KOPT-K1 (cell line): ENCODE measurements at regions not wholly inside any gene's neighbourhood (a gene's known extent, or its start where the extent isn't known, plus 50 kb on each side); places are given as distances from the start of the nearest gene placed in this dataset.

Experiments used
- H3K27ac ChIP-seq: fragments of 200-600 bp; sonication (generic); 2 replicates; pipeline ENCODE4 v1.5.1; 2016; ENCODE audit warnings: antibody characterized with exemption, mild to moderate bottlenecking, low read depth, low read length; ENCODE audit not compliant: poor library complexity, severe bottlenecking
- H3K36me3 ChIP-seq: fragments of 200-600 bp; sonication (generic); 2 replicates; pipeline ENCODE4 v1.5.1; 2017; ENCODE audit warnings: antibody characterized with exemption, mild to moderate bottlenecking, low read length, moderate library complexity; ENCODE audit not compliant: insufficient read depth
- H3K9me3 ChIP-seq: fragments of 200-600 bp; sonication (generic); 2 replicates; pipeline ENCODE4 v1.5.1; 2017; ENCODE audit warnings: antibody characterized with exemption, low read length, mild to moderate bottlenecking; ENCODE audit not compliant: insufficient read depth, poor library complexity, severe bottlenecking

DNA sequence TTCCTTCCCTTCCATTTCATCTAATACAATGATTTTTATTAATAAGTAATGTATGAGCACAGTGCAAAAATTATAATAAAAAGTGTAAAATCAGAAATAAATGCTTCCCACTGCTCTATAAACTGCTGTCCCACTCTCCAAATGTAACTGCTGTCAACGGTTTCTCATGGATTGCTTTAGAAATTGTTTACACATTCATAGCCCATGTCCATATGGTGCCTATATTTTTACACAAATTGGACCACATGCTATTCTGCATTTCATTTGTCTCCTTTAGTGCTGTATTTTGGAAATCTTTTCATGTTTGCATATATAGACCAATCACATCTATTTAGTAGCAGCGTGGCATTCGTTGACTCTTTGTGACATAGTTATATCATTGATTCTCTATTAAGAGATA, 164.7 kb upstream of the SLCO3A1 start:
- Histone ChIP-seq H3K27ac (no peak overlapping the region), H3K36me3 (no peaks in the 10 kb centered on the region), H3K9me3 (no peaks in the 10 kb centered on the region)

GRCh38 chr15:91689377-91689776, 164.1 kb upstream of the SLCO3A1 start:
- no peaks in the 10 kb centered on the region for H3K9me3 ChIP-seq
- H3K27ac ChIP-seq: no peak overlapping the region
- H3K36me3 ChIP-seq: no peaks in the 10 kb centered on the region

DNA sequence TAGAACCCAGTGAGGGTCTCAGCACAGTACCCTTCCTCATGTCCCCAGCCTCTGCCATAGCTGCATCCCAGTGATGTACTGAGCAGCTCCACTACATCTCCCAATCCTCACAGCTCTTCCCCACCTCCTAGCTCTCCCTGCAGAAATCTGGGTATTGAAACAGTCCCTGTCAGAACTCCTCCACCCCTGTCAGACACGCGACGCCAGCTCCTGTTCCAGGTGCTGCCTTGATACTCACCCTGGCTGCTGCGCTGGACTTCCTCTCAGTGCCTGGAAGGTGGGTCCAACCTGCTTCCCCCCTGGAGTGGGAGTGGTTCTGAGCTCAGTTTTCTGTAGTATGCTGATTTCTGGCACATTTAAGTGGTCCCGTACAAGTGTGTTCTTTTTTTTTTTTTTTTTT, 160.9 kb upstream of the SLCO3A1 start:
- Histone ChIP-seq H3K9me3 (no peaks in the 10 kb centered on the region), H3K36me3 (no peaks in the 10 kb centered on the region), H3K27ac (no peak overlapping the region)

- H3K9me3 ChIP-seq: no peaks in the 10 kb centered on the region
- no peaks in the 10 kb centered on the region for H3K36me3 ChIP-seq
- H3K27ac ChIP-seq: no peak overlapping the region
These were observed 159.2 kb upstream of the SLCO3A1 start for GRCh38 chr15:91694131-91694830.

DNA sequence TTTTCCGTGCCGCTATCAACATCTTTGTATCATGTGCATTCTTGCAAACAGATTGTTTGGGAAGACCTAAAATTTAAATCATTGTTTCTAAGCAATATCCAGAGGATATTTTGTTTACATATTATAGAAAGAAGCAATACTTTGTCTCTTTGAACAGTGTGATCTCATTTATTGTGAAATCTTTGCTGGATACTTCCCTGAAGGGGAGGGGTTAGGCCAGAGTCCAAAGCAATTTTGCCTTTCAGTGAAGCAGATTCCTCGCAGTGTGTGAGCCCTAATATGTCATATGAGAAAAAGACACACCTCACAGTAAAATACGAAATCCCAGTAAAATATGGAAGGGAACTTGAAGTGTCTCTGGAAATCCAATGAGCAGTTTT, 158.7 kb upstream of the SLCO3A1 start:
- H3K9me3 ChIP-seq: no peaks in the 10 kb centered on the region
- no peak overlapping the region for H3K27ac ChIP-seq
- H3K36me3 ChIP-seq: no peaks in the 10 kb centered on the region

DNA sequence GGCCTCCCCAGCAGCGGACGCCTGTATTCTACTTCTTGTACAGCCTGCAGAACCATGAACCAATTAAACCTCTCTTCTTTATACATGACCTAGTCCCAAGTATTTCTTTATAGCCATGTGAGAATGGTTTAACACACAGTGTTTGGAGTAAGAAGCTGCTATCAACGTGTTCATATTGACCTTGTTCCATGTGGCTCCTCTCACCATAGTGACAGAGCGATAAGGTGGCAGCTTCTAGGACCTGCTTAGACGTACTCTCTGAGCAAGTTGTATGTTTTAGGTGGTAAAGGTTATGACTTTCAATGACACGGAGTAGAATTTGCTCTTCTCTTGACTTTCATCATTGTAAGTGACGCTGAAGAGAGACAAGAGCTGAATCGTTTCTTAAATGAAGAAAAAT, 157.7 kb upstream of the SLCO3A1 start:
- no peaks in the 10 kb centered on the region for H3K36me3 ChIP-seq
- H3K27ac ChIP-seq: no peak overlapping the region
- H3K9me3 ChIP-seq: no peaks in the 10 kb centered on the region

DNA sequence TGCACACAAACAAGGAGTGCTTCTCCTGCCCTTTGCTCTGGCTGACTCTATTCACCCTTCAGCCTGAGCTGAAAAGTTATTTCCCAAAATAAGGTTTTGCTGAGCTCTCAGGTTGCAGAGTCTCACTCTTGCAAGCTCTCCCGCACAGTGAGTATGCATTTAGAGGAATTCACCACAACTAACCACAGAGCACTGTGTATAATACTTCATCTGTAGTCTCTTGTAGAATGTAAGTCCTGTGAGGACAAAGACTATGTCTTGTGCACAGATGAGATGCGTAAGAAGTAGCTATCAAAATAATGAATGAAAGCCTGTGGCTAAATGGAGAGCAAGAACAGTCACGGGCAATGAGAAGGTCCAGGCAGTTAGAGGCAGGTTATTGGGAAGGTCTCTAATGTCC, 156.5 kb upstream of the SLCO3A1 start:
- H3K36me3 ChIP-seq: no peaks in the 10 kb centered on the region
- H3K27ac ChIP-seq: no peak overlapping the region
- no peaks in the 10 kb centered on the region for H3K9me3 ChIP-seq

GRCh38 chr15:91698241-91698640, 155.3 kb upstream of the SLCO3A1 start:
- Histone ChIP-seq H3K36me3 (no peaks in the 10 kb centered on the region), H3K9me3 (no peaks in the 10 kb centered on the region), H3K27ac (no peak overlapping the region)

DNA sequence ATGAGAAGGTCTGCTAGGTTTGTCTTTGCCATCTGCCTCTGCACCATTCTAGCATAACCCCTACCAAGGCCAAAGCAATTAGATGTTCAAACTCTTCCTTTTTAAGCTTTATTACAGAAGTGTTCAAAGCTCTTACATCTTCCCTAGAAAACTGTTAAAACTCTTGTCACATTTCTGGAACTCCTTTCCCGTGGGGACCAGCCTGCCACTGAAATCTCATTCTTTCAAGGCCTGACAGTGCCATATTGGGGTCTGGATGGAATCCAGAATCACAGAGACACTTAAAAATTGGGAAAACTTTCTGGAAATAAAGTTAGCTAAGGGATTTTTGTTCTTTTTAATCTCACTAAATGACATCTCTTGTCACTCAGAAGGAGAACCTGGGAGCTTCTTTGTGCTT, 153.8 kb upstream of the SLCO3A1 start:
- H3K36me3 ChIP-seq: no peaks in the 10 kb centered on the region
- H3K9me3 ChIP-seq: no peaks in the 10 kb centered on the region
- H3K27ac ChIP-seq: no peak overlapping the region

- Histone ChIP-seq H3K27ac (no peak overlapping the region), H3K9me3 (no peaks in the 10 kb centered on the region), H3K36me3 (no peaks in the 10 kb centered on the region)
These were observed 150.2 kb upstream of the SLCO3A1 start for GRCh38 chr15:91703274-91703673.

- Histone ChIP-seq H3K27ac (no peak overlapping the region), H3K36me3 (no peaks in the 10 kb centered on the region), H3K9me3 (no peaks in the 10 kb centered on the region)
These were observed 149.2 kb upstream of the SLCO3A1 start for GRCh38 chr15:91704343-91704742.

GRCh38 chr15:91706322-91707032, 147.0 kb upstream of the SLCO3A1 start:
- Histone ChIP-seq H3K9me3 (no peaks in the 10 kb centered on the region), H3K27ac (peak overlapping the region; percentile 67), H3K36me3 (no peaks in the 10 kb centered on the region)

GRCh38 chr15:91710080-91710698, 143.3 kb upstream of the SLCO3A1 start:
- H3K36me3 ChIP-seq: no peaks in the 10 kb centered on the region
- no peaks in the 10 kb centered on the region for H3K9me3 ChIP-seq
- no peak overlapping the region for H3K27ac ChIP-seq

- Histone ChIP-seq H3K36me3 (no peaks in the 10 kb centered on the region), H3K27ac (no peak overlapping the region)
These were observed 142.0 kb upstream of the SLCO3A1 start for GRCh38 chr15:91711384-91712033.

DNA sequence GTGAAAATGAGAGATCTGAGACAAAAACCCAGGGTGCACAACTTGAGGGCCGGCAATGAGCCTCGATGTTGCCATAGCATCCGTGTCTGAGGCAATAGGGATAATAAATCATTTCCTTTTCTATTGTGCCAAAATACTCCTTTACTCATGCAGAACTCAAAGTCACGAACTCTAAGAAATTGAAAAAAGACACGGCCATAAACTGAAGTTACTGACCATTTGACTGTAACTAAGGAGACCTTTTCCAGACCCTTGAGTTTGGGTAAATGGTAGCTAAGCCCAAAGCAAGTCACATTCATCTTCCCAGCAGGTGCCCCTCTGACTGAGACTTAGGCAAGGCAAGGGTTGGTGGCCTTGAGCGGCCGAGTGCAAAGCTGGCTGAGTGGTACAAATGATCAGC, 141.2 kb upstream of the SLCO3A1 start:
- no peaks in the 10 kb centered on the region for H3K36me3 ChIP-seq
- no peaks in the 10 kb centered on the region for H3K9me3 ChIP-seq
- no peak overlapping the region for H3K27ac ChIP-seq

More at GRCh38 chr15:91711384-91712033, 142.0 kb upstream of the SLCO3A1 start:
- H3K9me3 ChIP-seq: no peaks in the 10 kb centered on the region
